ENCODE measurements at regions not wholly inside any gene's neighbourhood (a gene's known extent, or its start where the extent isn't known, plus 50 kb on each side); places are given as distances from the start of the nearest gene placed in this dataset.

GRCh38 chr15:38824719-38825118 is 260.1 kb upstream of the RASGRP1 start:
- Histone ChIP-seq H3K27ac (no peak overlapping the region), H3K9me3 (no peaks in the 10 kb centered on the region), H3K4me1 (peaks cover 0 to 7% (median 0%) of the 10 kb centered on the region in 4 donors), H3K4me3 (no peak overlapping the region), H3K36me3 (no peaks in the 10 kb centered on the region), H3K27me3 (no peaks in the 10 kb centered on the region)
- no peak for TF ChIP-seq CTCF (IDR thresholded peaks at IDR 0.05)
- intact Hi-C loops (cut with DNase I; ENCODE audit: low total_unique reads): no loop called here
- no peak for DNase-seq

GRCh38 chr15:38826880-38827279 is 262.3 kb upstream of the RASGRP1 start:
- intact Hi-C loops (cut with DNase I; ENCODE audit: low total_unique reads): no loop called here

GRCh38 chr15:38828031-38828532 is 263.5 kb upstream of the RASGRP1 start:
- no peaks in the 10 kb centered on the region for H3K27me3 ChIP-seq
- DNase-seq: no peak
- TF ChIP-seq CTCF (IDR thresholded peaks at IDR 0.05): no peak
- intact Hi-C loops (cut with DNase I; ENCODE audit: low total_unique reads): no loop called here
- H3K4me1 ChIP-seq: peaks cover 0 to 7% (median 0%) of the 10 kb centered on the region in 4 donors
- no peak overlapping the region for H3K4me3 ChIP-seq
- H3K36me3 ChIP-seq: no peaks in the 10 kb centered on the region
- no peaks in the 10 kb centered on the region for H3K9me3 ChIP-seq
- no peak overlapping the region for H3K27ac ChIP-seq

More at GRCh38 chr15:38826880-38827279, 262.3 kb upstream of the RASGRP1 start:
- no peaks in the 10 kb centered on the region for H3K27me3 ChIP-seq
- H3K27ac ChIP-seq: no peak overlapping the region
- DNase-seq: no peak
- H3K36me3 ChIP-seq: no peaks in the 10 kb centered on the region
- H3K4me3 ChIP-seq: no peak overlapping the region
- no peaks in the 10 kb centered on the region for H3K9me3 ChIP-seq
- no peak for TF ChIP-seq CTCF (IDR thresholded peaks at IDR 0.05)
- peaks cover 0 to 7% (median 0%) of the 10 kb centered on the region in 4 donors for H3K4me1 ChIP-seq

- Histone ChIP-seq H3K36me3 (no peaks in the 10 kb centered on the region), H3K9me3 (no peaks in the 10 kb centered on the region), H3K27me3 (no peaks in the 10 kb centered on the region), H3K4me3 (no peak overlapping the region), H3K27ac (no peak overlapping the region), H3K4me1 (peaks cover 0 to 7% (median 0%) of the 10 kb centered on the region in 4 donors)
- no peak for DNase-seq
- intact Hi-C loops (cut with DNase I; ENCODE audit: low total_unique reads): no loop called here
- no peak for TF ChIP-seq CTCF (IDR thresholded peaks at IDR 0.05)
These were observed 264.5 kb upstream of the RASGRP1 start for GRCh38 chr15:38829086-38829485.

GRCh38 chr15:38842226-38842625 is 277.6 kb upstream of the RASGRP1 start:
- Histone ChIP-seq H3K27me3 (no peaks in the 10 kb centered on the region), H3K4me1 (peaks cover 0 to 31% (median 19%) of the 10 kb centered on the region in 4 donors), H3K9me3 (no peaks in the 10 kb centered on the region), H3K4me3 (no peak overlapping the region), H3K36me3 (no peaks in the 10 kb centered on the region), H3K27ac (no peak overlapping the region)
- TF ChIP-seq CTCF (IDR thresholded peaks at IDR 0.05): no peak
- intact Hi-C loops (cut with DNase I; ENCODE audit: low total_unique reads): no loop called here
- DNase-seq: no peak

- no peak for TF ChIP-seq CTCF (IDR thresholded peaks at IDR 0.05)
- intact Hi-C loops (cut with DNase I; ENCODE audit: low total_unique reads): no loop called here
These were observed 278.5 kb upstream of the RASGRP1 start for GRCh38 chr15:38843051-38843501.

More at GRCh38 chr15:38843051-38843501, 278.5 kb upstream of the RASGRP1 start:
- Histone ChIP-seq H3K36me3 (no peaks in the 10 kb centered on the region), H3K4me3 (no peak overlapping the region), H3K9me3 (no peaks in the 10 kb centered on the region), H3K27ac (no peak overlapping the region), H3K4me1 (peaks cover 0 to 31% (median 19%) of the 10 kb centered on the region in 4 donors), H3K27me3 (no peaks in the 10 kb centered on the region)
- no peak for DNase-seq
